NCI-H2107 (cell line): ENCODE measurements at regions not wholly inside any gene's neighbourhood (a gene's known extent, or its start where the extent isn't known, plus 50 kb on each side); places are given as distances from the start of the nearest gene placed in this dataset.
"Not testable (repeated sequence)": the region's sequence is repeated elsewhere in the genome, so short reads cannot be mapped to it uniquely, and the experiment has no call there.

ENCODE experiments used
- DNase-seq: peaks from one replicate; lab custom pipeline; 2025; lab: John Stamatoyannopoulos, UW

DNA sequence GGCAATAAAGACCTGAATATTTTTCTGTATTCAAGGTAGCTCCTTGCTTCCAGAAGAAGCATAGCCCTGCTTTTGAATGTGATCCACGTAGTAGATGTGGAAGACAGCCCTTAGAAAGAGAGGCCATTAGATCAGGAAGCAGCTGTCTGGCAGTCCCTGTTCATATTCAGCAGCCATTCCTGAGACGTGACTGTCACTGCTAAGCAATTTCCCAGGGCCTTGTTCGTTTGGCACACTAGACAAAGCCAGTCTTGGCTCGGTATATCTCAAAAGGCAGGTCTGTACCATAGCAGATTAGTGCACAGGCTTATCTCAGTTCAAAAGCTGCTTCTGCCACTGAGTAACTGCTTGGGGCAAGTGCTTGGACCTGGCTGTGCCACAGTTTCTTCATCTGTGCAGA lies 287.8 kb upstream of the MCTP2 start:
- DNase-seq = no peak

DNA sequence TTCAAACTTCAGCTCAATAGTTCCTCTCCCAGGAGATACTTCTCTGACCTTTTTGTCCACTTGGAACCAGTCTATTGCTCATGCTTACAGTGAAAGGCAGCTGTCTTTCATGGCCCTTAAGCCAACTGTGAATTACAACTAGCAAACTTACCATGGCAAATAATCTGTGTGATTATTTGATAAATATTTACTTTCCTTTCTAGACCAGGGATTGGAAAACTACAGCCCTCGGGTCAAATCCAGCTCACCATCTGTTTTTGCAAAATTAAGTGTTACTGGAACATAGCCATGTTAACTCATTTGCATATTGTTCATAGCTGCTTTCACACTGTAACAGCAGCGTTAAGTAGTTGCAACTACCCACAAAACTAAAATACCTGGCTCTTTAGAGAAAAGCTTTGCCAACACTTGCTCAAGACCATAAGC lies 289.1 kb upstream of the MCTP2 start:
- no peak for DNase-seq

DNA sequence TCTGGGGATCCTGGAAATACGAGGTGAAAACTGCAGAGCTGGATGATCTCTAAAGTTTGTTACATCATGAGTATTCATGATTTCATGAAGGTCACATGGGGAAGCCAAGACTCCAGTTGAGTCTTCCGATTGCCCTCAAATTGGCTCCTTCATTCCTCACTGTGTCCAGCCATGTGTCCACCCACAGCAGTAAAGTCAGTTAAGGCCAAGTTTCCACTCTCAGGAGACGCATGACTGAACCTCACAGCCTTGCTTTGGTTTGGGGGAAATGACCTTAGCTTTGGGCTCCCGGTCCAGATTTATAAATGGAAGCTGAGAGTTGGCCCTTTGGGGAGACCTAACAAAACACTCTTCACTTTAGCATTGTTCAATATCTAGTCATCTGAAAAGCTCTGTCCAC lies 289.7 kb upstream of the MCTP2 start:
- DNase-seq = no peak

DNA sequence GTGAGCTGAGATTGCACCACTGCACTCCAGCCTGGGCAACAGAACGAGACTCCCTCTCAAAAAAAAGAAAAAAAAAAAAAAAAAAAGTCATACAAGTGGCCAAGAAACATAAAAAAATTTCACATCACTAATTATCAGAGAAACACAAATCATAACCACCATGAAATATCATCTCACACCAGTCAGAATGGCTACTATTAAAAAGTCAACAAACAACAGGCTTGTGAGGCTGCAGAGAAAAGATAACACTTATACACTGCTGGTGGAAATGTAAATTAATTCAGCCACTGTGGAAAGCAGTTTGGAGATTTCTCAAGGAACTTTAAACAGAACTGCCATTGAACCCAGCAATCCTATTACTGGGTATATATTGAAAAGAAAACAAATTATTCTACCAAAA lies 291.1 kb upstream of the MCTP2 start:
- DNase-seq = no peak

DNA sequence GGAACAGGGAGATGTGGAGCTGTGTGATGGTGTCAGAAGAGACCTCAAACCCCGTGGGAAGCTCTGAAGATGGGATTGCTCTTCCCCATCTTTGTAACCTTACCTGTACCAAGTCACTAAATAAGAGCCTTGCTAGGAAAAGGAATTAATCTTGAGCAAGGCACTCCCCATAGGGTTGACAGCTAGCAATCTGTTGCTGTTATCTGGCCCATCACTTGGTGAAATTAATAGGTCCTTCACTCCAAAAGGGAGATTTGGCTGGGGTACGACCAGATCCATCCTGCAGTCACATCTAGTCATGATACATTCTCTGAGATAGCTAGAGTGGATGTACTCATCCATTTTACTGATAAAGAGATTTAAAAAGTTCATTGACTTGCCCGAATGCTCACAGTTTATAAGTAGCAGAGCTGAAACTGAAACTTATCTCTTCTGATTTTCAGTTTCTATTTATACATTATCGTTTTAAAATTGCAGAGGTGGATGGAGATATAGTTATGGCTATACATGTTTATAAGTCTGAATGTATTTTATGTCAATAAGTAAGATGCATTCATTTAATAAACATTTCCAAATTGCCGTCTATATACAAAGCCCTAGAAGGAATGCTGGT lies 299.1 kb upstream of the MCTP2 start:
- DNase-seq = no peak

DNA sequence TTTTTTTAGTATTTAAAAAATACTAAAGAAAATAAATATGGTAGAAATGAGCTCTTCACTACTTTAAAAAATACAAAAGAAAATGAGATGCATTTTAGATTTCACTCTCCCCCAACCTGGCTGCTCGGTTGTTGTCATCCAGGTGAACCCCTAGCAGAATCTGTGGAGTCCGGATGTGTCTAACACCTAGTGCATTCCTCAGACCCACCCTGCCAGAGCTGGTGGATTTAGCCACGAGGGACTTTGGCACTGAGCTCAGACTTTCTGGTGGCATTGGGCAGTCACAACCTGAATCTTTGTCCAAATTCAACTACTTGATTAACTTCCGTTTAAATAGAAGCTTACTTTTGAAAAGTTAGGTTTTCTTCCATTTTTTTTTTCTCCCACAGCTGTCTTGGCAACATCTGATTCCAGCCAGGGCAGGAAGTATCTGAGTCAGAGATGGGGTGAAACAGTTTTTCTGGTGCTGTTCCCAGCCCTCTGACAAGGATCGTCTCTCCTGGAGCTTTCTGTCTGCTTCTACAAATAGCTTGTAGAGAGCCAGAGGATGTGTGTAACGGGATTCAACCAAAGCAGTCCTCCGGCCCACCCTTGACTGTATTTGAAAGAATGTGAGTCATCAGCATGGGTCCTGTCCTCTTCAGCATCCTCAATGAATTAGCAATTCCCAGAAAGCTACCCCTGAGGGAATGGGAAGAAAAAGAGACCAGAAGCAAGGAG lies 301.8 kb upstream of the MCTP2 start:
- no peak for DNase-seq

DNA sequence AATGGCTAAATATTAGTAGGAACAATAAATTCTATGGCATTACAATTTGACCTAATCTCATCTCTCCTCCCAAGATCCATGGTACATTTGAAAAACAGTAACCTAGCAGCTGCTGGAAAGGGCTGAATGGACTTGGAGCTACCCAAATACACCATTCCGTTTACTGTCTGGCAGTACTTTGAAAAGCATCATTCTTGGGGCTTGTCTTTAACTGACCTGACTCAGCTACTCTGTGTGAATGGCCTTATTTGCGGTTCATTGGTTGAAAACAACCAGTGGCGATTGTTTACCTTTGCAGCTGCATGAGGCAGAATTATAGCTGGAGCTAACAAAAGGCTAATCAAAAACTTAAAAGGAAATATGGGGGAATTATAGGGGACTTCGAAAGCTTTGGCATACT lies 311.2 kb upstream of the MCTP2 start:
- no peak for DNase-seq

DNA sequence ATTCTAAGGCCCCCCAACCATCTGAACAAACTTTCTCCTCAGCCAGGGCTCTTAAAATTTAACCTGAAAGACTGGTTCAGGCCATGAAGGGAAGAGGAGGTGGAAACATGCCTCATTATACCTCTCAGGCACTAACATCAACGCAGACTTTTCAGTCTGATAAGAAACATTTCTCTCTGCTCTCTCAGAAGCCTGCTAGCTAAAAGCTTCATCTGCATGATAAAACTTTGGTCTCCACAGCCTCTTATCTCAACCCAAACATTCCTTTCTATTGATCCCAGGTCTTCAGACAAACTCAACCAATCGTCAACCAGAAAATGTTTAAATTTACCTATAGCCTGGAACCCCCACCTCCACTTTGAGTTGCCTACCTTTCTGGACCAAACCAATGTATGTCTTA lies 312.6 kb upstream of the MCTP2 start:
- DNase-seq = not testable (repeated sequence)

DNA sequence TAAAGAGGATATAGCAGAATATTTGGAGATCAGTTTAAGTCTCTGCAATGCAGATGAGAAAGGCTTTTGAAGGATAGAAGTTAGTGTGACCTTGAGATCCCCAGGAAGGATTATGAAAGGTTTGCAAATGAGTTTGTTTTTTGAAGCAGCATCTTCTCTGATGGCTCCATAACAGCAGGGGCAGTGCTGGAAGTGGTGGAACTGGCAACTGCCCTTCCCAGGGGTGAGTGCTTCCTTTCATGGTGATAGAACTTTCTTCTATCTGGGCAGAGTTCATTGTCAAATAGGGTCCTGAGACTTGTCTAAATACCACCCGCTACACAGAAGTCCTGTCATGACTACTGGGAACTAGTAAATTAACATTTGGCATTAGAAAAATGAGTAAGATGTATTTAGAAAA lies 314.2 kb upstream of the MCTP2 start:
- DNase-seq = no peak

DNA sequence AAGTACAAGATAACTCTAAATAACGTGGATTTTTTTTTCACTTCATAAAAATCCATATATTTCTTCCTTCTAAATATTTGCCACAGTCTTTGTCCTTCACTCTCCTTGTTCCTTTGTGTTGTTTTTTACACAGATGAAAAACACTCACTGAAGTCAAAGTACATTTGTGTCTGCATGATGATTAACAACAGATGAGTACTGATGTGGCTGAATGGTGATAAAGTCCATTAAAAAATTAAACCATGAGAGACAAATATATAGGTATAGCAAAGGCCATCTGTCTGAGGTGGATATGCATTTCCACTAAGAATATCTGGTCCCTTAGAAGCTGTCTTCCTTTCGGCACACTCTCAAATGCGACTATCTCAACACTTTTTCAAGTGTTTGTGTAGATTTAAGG lies 317.5 kb upstream of the MCTP2 start:
- DNase-seq = no peak

DNA sequence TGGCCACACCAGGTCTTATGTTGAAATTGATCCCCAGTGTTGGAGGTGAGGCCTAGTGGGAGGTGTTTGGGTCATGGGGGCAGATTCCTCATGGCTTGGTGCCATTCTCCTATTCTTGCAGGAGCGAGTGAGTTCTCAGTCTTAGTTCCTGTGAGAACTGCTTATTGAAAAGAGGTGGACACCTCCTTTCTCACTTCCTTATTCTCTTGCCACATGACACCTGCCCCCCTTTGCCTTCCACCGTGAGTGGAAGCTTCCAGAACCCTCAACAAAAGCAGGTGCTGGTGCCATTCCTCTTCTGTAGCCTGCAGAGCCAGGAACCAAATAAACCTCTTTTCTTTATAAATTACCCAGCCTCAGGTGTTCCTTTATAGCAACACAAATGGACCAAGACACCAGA lies 318.1 kb upstream of the MCTP2 start:
- DNase-seq = no peak

DNA sequence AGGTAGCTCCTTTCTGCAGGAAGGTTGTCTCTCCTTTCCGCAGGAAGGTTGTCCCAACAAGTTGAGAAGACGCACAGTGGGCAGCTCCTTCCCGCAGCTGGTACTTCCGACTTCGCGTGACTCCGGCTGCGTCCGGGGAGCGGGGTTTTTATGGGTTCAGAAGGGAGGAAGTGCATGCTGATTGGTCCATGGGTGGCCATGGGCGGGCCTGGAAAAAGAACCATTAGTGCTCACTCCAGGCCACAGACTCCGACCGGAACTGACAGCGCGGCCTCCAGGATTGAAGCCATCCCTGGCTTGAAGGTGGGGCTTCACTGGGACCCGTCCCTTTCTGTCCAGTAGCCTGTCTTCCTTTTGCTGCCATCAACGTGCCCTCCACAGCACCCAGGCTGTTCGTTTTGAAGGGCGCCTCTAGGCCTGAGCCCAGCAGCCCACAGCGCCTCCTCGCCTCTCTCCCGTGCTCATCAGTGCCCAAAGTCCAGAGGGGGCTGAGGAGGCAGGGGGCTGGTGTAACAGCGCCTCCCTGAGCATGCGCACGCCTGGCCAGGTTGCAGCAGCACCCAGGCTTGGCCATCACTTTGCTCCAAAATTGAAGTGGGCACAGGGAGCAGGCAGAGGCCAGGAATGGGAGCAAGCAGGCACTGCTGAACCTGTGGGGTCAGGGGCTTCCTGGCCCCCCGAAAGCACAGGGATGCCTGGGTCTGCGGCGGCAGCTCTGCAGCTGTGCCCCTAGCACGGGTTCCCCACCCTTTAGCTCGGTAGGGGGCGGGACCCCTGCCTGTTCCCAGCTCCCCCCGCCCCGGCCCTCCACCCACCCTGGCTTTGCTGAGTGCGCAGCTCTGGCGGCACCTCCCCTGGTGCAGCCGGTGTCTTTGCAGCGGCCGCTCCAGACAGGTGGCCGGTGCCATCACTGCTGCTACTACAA lies 330.6 kb upstream of the MCTP2 start:
- DNase-seq = no peak

DNA sequence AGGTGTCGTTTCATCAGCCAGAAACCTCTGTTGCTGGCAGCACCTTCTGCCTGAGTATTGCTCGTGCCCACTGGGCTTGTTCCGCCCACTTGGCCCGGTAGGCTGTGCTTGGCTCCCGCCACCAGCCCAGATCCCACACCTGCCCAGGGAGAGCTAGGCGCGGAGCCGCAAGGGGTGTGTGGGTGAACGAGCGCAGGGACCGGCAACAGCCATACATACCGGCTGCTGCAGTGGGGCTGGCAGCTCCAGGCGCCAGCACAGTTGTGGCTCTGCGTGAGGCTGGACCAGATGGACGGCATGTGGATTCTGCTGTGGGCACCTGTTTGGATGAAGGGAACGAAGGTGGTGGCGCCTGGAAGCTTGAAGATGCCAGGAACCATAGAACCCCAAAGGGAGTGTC lies 331.5 kb upstream of the MCTP2 start:
- no peak for DNase-seq

DNA sequence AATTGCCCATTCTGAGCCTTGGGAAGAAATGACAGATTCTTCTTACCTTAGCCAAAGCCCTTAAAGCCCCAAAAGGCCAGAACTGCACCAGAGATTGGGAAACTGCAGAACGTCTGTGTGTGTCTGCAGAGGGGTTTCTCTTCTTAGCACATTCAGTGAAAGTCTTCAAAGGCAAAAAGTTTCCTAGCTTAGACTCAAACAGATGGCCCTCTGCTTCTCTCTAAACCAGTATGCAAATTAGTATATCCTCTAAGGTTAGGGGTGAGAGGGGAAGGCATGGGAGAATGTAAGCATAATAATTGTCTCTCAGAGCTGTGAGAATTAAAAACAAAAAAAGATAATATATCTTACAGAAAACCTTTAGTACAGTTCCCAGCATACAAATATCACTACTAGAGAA lies 334.0 kb upstream of the MCTP2 start:
- no peak for DNase-seq

DNA sequence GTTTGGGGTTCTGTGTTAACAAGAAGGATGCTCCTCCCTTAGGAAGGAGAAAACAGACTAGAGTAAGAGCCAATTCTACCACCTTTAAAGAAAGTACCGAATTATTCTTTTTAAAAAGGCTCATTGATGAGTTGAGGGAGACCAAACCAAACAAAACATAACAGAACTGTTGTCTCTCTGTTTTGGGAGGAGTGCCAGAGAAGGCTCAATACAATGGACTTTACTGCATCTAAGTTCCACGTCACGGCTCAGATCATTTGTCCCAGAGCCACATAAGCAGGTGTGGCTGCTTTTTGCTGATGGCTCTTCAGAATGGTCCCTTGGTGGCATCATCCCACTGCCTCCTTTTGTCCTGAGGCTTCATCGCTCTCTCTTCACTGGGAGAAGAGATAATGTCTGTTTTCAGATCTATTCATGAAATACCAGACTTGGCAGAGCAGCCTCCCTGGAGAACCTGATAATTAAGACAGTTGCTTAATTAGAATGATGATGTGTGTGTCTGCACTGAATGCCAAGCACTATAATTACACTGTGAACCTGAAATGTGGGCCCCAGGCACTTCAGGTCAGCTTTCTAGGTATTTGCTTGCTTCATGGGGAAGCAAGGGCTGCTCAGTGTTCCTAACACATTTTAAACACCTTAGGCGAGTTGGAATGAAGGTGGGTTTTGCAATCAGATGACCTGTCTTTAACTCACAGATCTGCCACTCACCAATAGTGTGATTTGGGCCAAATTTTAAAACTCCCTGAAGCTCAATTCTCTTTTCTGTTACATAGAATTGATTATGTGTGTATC lies 335.2 kb upstream of the MCTP2 start:
- no peak for DNase-seq

DNA sequence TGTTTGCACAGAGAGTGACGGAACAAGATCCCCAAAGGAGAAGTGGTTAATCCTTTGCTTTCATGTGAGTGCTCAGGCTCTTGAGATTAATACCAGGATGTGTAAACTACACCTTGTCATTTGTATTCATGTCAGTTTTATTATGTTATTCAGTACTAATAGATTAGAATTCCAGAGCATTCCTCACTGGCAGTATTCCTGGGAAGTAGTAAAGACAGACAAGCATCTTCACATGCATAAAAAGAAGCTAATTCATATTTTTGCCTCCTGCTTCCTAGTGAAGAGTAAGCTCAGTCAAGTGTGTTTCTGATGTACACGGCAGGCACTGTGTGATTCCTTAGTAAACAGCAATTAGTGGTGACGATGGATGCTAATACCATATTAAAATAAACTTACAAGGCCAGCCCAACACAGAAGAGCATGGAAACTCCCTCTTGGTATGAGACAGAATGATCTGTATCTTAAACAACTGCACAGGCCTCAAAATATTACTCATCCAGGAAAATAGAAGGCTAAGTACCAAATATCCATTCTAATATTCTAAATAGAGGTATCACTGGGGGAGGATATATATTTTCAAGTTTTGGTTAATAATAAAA lies 336.8 kb upstream of the MCTP2 start:
- DNase-seq = no peak

DNA sequence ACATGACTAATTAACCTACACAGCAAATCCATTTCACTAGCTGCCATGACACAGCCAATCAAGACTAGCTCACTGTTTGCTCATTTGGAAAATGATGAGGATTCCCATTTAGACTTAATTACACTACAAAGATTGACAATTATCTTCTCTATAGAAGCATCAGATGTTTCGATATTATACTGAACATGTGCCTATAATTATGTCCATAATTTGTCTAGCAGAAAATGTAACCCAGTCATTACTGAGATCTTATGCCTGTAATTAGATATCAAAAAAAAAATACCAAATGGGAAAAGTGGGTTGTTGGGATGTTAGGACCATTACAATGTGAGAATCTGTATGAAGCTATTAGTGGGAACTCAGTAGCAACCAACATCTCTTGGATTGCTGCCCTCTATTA lies 344.2 kb upstream of the MCTP2 start:
- no peak for DNase-seq

DNA sequence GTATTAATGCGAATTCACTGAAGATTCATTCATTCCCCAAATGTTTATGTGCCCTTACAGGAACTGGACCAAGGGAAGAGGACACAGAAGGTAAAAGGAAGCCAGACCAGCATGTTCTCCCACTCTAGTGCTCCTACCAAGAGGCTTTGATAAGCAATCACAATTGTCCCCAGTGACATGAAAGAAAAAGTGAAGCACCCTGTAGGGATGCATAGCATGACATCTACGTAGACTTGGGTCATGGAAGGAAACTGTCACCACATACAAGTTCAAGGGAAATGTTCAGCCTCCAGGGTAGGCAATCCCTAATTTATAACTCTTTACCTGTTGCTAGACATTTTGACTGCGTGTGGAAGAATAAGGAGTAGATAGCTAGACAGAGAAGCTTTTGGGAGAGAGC lies 348.6 kb upstream of the MCTP2 start:
- DNase-seq = no peak

DNA sequence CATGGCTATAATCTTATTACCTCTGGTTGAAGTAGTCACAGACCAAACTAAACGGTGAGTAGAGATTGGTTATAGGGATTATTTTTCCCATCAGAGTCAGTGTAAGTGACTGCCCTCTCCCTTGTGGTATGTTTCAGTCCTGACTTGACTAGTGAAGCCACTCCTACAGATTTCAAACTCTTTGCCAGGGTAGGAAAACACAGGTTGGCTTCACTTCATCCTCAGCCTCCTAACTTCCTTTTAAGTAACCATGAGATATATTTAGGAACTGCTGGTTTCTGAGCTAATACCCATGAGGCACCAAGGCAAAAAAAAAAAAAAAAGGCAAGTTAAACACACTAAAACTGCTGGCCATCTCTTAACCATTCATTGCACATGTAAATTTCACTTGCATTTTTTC lies 349.2 kb upstream of the MCTP2 start:
- DNase-seq = no peak

DNA sequence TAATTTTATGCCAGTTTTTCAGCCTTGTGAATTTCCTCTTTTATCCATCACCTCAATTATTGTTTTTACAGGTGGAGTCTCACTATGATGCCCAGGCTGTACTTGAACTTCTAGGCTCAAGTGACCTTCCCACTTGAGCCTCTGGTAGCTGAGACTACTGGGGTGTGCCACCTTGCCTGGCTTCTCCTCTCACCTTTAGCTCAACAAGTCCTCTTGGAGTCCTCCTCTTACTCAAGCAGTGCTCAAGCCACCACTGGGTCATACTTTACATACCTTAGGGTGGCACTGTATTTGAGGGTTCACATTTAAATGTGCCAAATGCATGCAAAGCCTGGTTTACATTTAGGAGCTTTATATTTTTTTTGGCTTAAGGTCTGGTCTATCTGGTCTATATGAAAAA lies 350.1 kb upstream of the MCTP2 start:
- no peak for DNase-seq

DNA sequence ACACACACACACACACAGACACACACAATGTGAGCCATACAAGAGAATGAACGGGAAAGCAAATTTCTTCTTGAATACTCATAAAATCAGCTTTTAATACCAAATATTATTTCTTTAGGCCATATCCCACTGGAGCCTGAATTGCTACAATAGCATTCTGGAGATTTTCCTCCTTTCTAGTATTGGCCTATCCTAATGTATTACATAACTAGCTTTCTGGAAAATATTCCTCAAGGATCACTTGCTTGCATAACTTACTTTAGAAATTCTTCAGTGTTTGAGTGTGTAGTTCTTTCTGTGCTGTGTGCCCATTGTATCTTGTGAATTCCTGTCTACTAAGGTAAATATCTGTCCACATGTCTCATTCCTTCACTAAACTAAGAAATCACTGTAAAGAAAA lies 351.0 kb upstream of the MCTP2 start:
- no peak for DNase-seq

DNA sequence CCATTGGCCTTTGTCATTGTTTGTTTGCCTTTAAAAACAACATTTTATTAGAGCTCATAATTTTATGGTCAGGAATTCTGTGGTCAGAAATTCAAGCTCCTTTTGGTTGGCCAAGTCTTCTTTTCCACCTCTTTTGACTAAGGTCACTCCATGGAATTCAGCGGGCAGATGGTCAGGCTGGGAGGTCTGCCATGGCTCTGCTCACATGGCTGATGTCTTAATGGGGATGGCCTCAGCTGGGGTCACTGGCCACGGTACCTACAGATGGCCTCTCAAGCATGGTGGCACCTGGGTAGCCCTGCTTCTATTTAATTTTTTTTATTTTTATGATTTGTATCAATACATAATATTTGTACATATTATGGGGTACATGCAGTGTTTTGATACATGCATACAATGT lies 360.8 kb upstream of the MCTP2 start:
- DNase-seq = no peak
